Testis (tissue), 2 donors: ENCODE measurements at regions not wholly inside any gene's neighbourhood (a gene's known extent, or its start where the extent isn't known, plus 50 kb on each side); places are given as distances from the start of the nearest gene placed in this dataset.

Experiments
- DNase-seq: peaks from one replicate; pipeline ENCODE4 v3.0.0-alpha.2; 2019
- H3K27ac ChIP-seq, 2 donors: fragments of 200-600 bp; sonication (generic); one replicate each; pipeline ENCODE4 v1.5.1; 2019
- H3K27me3 ChIP-seq: fragments of 200-600 bp; sonication (generic); one replicate; pipeline ENCODE4 v1.5.1; 2019
- H3K36me3 ChIP-seq: fragments of 200-600 bp; sonication (generic); one replicate; pipeline ENCODE4 v1.5.1; 2017; ENCODE audit warnings: low read depth; ENCODE audit errors: missing control alignments
- H3K4me1 ChIP-seq: fragments of 200-600 bp; sonication (generic); one replicate; pipeline ENCODE4 v1.5.1; 2019
- H3K4me3 ChIP-seq, 2 donors: fragments of 200-600 bp; sonication (generic); one replicate each; pipeline ENCODE4 v1.5.1; 2017 to 2019
- H3K9me3 ChIP-seq: fragments of 200-600 bp; sonication (generic); one replicate; pipeline ENCODE4 v1.5.1; 2017
- CTCF ChIP-seq, 3 experiments: fragments of 450-650 bp in 2 of 3; fragments of 200-600 bp in 1 of 3; sonication (generic) in 1 of 3; IDR thresholded peaks; one replicate each; pipeline ENCODE4 v1.5.1; 2016 to 2019; ENCODE audit warnings: antibody characterized with exemption in 3 of 3, mild to moderate bottlenecking in 2 of 3, moderate library complexity in 1 of 3
- POLR2A ChIP-seq: fragments of 450-650 bp; IDR thresholded peaks from one replicate; pipeline ENCODE4 v1.6.1; 2017; ENCODE audit warnings: antibody characterized with exemption, mild to moderate bottlenecking, moderate library complexity
- WGBS, 2 donors: methylation state at CpG; one replicate each; pipeline ENCODE4 v1.1.5; 2018; 5-methylcytosine and 5-hydroxymethylcytosine counted together
- intact Hi-C: fragments of 100-400 bp; cut with DNase I; formaldehyde crosslinking; loops from one replicate; pipeline ENCODE4 v1.15.1; 2023; ENCODE audit warnings: low total_unique reads

DNA sequence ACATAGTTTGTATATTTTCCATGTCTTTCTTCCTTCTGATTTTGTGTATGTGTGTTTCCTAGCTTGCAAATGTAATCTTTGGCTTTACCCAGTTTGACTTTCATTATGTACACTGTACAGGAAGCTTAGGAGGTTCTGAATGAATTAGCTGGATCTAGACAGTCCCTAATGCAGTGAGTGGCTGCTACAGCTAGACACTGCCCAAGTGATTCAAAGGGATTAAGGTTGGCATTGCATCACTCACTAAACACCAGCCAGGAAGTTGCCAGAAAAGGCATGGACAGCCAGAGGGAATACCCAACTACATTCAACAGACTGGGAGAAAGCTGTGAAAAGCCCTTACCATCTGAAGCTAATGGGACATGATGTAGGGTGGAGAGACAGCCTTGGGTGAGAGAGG, 316.0 kb upstream of the MEX3C start:
- Histone ChIP-seq H3K9me3 (no peaks in the 10 kb centered on the region), H3K27me3 (no peaks in the 10 kb centered on the region), H3K4me3 (no peak overlapping the region), H3K4me1 (no peaks in the 10 kb centered on the region), H3K27ac (no peak overlapping the region), H3K36me3 (no peaks in the 10 kb centered on the region)
- no peak for DNase-seq
- intact Hi-C loops = no loop called here
- no peak for TF ChIP-seq CTCF (IDR thresholded peaks at IDR 0.05)
- no peak for TF ChIP-seq POLR2A

DNA sequence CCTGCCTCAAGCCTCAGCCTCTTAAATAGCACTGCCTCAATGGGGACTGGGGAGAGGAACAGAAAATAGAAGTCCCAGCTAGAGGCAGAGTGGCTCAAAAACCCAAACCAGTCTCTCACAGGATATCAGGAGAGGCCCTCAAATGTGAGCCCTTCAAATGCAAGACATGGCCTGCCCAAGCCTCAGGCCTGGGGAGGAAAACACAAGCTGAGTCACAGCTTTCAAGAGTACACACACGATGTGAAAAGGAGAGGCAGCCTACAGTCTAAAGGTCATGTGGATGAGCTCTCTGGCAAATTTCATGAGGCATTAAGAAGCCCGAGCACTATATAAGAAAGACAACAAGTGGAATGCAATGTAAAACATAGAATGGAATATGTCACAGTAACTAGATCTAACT, 316.6 kb upstream of the MEX3C start:
- no peak overlapping the region for H3K4me3 ChIP-seq
- H3K27me3 ChIP-seq = no peaks in the 10 kb centered on the region
- TF ChIP-seq CTCF (IDR thresholded peaks at IDR 0.05) (no peak), POLR2A (no peak)
- no peaks in the 10 kb centered on the region for H3K36me3 ChIP-seq
- WGBS, 2 donors = 81 to 90% methylated on average over 2 of the region's 2 CpGs
- intact Hi-C loops = no loop called here
- no peaks in the 10 kb centered on the region for H3K9me3 ChIP-seq
- H3K4me1 ChIP-seq = no peaks in the 10 kb centered on the region
- no peak for DNase-seq
- no peak overlapping the region for H3K27ac ChIP-seq

DNA sequence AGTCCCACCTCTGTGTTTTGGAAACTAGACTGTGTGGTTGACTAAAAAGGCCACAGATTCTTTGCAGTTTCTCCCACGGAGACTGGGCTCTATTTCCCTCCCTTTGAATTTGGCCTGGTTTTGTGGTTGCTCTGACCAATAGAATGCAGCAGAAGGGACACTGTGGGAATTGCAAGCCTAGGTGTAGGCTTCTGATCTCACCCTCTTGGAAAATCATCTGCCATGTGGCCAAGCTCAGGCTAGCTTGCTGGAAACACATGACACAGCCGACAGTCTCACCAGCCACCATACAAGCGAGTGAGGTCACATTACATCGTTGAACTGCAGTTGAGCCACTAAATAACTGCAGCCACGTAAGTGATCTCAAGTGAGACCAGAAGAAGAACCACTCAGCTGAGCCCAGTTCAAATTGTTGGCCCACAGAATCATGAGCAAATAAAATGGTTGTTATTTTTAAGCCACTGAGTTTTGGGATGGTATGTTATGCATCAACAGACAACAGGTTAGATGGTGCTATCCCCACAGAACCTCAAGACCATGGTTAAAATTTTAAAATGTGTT, 319.1 kb upstream of the MEX3C start:
- Histone ChIP-seq H3K27me3 (no peaks in the 10 kb centered on the region), H3K4me1 (no peaks in the 10 kb centered on the region), H3K9me3 (no peaks in the 10 kb centered on the region), H3K36me3 (no peaks in the 10 kb centered on the region), H3K27ac (no peak overlapping the region), H3K4me3 (no peak overlapping the region)
- DNase-seq = no peak
- intact Hi-C loops = no loop called here
- WGBS, 2 donors = 90 to 97% methylated on average over 5 of the region's 5 CpGs
- TF ChIP-seq CTCF (IDR thresholded peaks at IDR 0.05) (no peak), POLR2A (no peak)

DNA sequence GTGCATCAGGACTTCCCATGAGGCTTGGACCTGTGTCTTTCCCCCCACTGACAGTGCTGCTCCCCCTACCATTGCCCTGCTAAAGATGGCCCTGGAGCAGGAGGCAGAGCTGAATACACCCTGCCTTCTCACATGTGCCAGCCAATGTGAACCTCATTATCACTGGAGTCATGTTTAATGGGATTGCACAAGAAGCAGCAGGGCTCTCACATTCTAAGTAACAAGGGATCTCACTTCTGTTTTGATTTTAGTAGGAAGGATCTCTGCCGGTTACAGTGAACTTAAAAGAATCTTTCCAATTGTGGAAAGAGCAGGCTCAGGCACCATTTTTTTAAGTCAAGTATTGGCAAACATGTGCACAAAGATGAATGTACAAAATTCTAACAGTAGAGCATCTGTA, 322.1 kb upstream of the MEX3C start:
- Histone ChIP-seq H3K4me3 (no peak overlapping the region), H3K27me3 (no peaks in the 10 kb centered on the region), H3K9me3 (no peaks in the 10 kb centered on the region), H3K27ac (no peak overlapping the region), H3K4me1 (no peaks in the 10 kb centered on the region), H3K36me3 (no peaks in the 10 kb centered on the region)
- no peak for TF ChIP-seq POLR2A
- no peak for TF ChIP-seq CTCF (IDR thresholded peaks at IDR 0.05)
- no peak for DNase-seq
- WGBS, 2 donors = 71 to 83% methylated on average over 1 of the region's 1 CpG
- intact Hi-C loops = no loop called here

DNA sequence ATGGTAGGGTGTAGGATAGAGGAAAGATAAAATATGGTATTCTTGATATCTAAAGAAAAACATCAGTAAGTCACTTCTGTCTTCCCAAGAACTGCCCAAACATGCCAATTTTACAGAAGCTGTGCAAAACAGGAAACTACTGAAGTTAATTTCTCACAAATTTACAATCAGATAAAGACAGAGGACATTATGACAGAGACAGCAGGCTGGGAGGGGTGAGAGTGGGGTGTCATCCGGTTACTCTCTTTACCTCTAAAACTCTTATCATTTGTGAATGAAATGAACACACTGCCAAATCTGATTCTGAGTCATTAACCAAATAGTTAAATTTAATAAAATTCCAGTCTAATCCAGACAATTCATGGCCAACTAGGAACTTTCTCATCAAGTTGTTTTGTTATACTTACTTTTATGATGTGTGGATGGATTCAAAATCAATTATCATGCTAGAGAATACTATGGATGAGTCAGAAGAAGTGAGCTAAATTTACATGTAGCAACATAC, 323.2 kb upstream of the MEX3C start:
- DNase-seq = no peak
- Histone ChIP-seq H3K36me3 (no peaks in the 10 kb centered on the region), H3K4me1 (no peaks in the 10 kb centered on the region), H3K27ac (no peak overlapping the region), H3K9me3 (no peaks in the 10 kb centered on the region), H3K4me3 (no peak overlapping the region), H3K27me3 (no peaks in the 10 kb centered on the region)
- intact Hi-C loops = no loop called here
- TF ChIP-seq CTCF (IDR thresholded peaks at IDR 0.05) (no peak), POLR2A (no peak)
- WGBS, 2 donors = 70 to 71% methylated on average over 1 of the region's 1 CpG
